Lung (tissue), 11 donors: ENCODE measurements at regions not wholly inside any gene's neighbourhood (a gene's known extent, or its start where the extent isn't known, plus 50 kb on each side); places are given as distances from the start of the nearest gene placed in this dataset.
A peak's percentile ranks its signal among the peaks of the same experiment; 100 is the strongest.

ENCODE experiments used
- ATAC-seq: fragments of 200-7000 bp; cut with Tn5 transposase; one replicate; pipeline ENCODE4 v1.9.1; 2020; ENCODE audit warnings: moderate number of reproducible peaks; ENCODE audit not compliant: insufficient read depth, low FRiP score
- DNase-seq, 3 donors: peaks; one replicate each; pipeline ENCODE4 v3.0.0-alpha.2; 2013 to 2017
- H3K27ac ChIP-seq, 2 donors: one replicate each; pipeline ENCODE4 v1.5.1; 2013; ENCODE audit warnings: mild to moderate bottlenecking in 2 of 2, moderate library complexity in 2 of 2, control low read depth in 1 of 2, inconsistent platforms in 1 of 2, low read depth in 1 of 2, low read length in 1 of 2
- H3K27me3 ChIP-seq, 3 donors: one replicate each; pipeline ENCODE4 v1.5.1; 2013; ENCODE audit warnings: low read length in 2 of 3; ENCODE audit not compliant: control insufficient read depth in 3 of 3, insufficient read depth in 3 of 3
- H3K36me3 ChIP-seq, 4 donors: one replicate each; pipeline ENCODE4 v1.5.1; 2013; ENCODE audit warnings: low read length in 4 of 4, mild to moderate bottlenecking in 1 of 4, moderate library complexity in 1 of 4; ENCODE audit not compliant: control insufficient read depth in 4 of 4, insufficient read depth in 4 of 4
- H3K4me1 ChIP-seq, 5 donors: one replicate each; pipeline ENCODE4 v1.5.1; 2013; ENCODE audit warnings: low read length in 5 of 5, mild to moderate bottlenecking in 2 of 5, moderate library complexity in 1 of 5; ENCODE audit not compliant: control insufficient read depth in 5 of 5, insufficient read depth in 5 of 5
- H3K4me3 ChIP-seq: one replicate; pipeline ENCODE4 v1.5.1; 2013; ENCODE audit warnings: mild to moderate bottlenecking, control low read depth, moderate library complexity
- H3K9ac ChIP-seq, 2 donors: one replicate each; pipeline ENCODE4 v1.5.1; 2013; ENCODE audit warnings: low read length in 2 of 2, control low read depth in 1 of 2; ENCODE audit not compliant: insufficient read depth in 1 of 2
- H3K9me3 ChIP-seq, 4 donors: one replicate each; pipeline ENCODE4 v1.5.1; 2013; ENCODE audit warnings: low read length in 3 of 4, mild to moderate bottlenecking in 1 of 4, moderate library complexity in 1 of 4; ENCODE audit not compliant: control insufficient read depth in 4 of 4, insufficient read depth in 3 of 4
- WGBS, 2 donors: extraction: QIAGEN DNeasy Blood & Tissue Kit; methylation state at CpG; one replicate each; pipeline ENCODE4 v1.1.7; 2013; 5-methylcytosine and 5-hydroxymethylcytosine counted together
- TF ChIP-seq, protein P1 (sequence below): IDR thresholded peaks from 2 replicates; pipeline ENCODE4 v1.5.1; 2012; ENCODE audit warnings: mild to moderate bottlenecking; ENCODE audit errors: control extremely low read depth, extremely low read depth
- donor health status: control.
- donor health status: control.
- donor health status: Bipolar disorder and iron deficiency.
- donor health status: healthy.
- donor health status: DM: yes; HTN: yes; CAD: no.

- H3K27me3 ChIP-seq, result no peaks in the 10 kb centered on the region
- no peaks in the 10 kb centered on the region for H3K36me3 ChIP-seq
- no peaks in the 10 kb centered on the region for H3K9me3 ChIP-seq
- TF ChIP-seq, protein P1, sequence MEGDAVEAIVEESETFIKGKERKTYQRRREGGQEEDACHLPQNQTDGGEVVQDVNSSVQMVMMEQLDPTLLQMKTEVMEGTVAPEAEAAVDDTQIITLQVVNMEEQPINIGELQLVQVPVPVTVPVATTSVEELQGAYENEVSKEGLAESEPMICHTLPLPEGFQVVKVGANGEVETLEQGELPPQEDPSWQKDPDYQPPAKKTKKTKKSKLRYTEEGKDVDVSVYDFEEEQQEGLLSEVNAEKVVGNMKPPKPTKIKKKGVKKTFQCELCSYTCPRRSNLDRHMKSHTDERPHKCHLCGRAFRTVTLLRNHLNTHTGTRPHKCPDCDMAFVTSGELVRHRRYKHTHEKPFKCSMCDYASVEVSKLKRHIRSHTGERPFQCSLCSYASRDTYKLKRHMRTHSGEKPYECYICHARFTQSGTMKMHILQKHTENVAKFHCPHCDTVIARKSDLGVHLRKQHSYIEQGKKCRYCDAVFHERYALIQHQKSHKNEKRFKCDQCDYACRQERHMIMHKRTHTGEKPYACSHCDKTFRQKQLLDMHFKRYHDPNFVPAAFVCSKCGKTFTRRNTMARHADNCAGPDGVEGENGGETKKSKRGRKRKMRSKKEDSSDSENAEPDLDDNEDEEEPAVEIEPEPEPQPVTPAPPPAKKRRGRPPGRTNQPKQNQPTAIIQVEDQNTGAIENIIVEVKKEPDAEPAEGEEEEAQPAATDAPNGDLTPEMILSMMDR, result no peak
- peaks cover 0 to 14% (median 2%) of the 10 kb centered on the region in 5 donors for H3K4me1 ChIP-seq
- WGBS, 2 donors, result 6 to 13% methylated on average over 9 of the region's 9 CpGs
- ATAC-seq (no peak), DNase-seq (peak; percentile 83 to 92 (median 88))
- H3K27ac ChIP-seq, result peak overlapping the region; percentile 35 to 66
- no peak overlapping the region for H3K4me3 ChIP-seq
- H3K9ac ChIP-seq, result no peak overlapping the region
Observed at GRCh38 chr13:59531571-59532091, 632.1 kb downstream of the DIAPH3 start.

DNA sequence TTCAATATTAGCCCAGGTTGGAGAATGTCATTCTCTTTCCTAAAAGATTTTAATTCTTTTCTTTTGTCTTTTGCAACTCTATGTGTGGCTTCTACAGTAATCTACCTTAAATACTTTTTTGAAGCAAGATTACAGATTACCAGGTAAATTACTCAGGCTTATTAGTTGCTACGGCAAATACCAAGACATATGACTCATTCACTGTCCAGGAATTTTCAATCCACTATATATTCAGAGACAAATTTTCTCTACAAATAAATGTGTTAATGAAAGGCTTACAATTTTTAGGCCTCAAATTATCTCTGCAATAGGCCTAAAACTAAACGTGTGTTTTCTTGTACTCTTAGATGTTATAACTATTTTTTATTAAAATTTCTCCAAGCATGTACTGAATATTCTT is 631.3 kb downstream of the DIAPH3 start:
- Histone ChIP-seq H3K4me3 (no peak overlapping the region), H3K27ac (peak overlapping the region in 1 of 2 donors; percentile 9), H3K9me3 (no peaks in the 10 kb centered on the region), H3K9ac (no peak overlapping the region), H3K27me3 (no peaks in the 10 kb centered on the region), H3K4me1 (peaks cover 0 to 14% (median 2%) of the 10 kb centered on the region in 5 donors), H3K36me3 (no peaks in the 10 kb centered on the region)
- no peak for DNase-seq
- no peak for ATAC-seq
- TF ChIP-seq, protein P1, result no peak
- 86 to 91% methylated on average over 2 of the region's 2 CpGs for WGBS, 2 donors

DNA sequence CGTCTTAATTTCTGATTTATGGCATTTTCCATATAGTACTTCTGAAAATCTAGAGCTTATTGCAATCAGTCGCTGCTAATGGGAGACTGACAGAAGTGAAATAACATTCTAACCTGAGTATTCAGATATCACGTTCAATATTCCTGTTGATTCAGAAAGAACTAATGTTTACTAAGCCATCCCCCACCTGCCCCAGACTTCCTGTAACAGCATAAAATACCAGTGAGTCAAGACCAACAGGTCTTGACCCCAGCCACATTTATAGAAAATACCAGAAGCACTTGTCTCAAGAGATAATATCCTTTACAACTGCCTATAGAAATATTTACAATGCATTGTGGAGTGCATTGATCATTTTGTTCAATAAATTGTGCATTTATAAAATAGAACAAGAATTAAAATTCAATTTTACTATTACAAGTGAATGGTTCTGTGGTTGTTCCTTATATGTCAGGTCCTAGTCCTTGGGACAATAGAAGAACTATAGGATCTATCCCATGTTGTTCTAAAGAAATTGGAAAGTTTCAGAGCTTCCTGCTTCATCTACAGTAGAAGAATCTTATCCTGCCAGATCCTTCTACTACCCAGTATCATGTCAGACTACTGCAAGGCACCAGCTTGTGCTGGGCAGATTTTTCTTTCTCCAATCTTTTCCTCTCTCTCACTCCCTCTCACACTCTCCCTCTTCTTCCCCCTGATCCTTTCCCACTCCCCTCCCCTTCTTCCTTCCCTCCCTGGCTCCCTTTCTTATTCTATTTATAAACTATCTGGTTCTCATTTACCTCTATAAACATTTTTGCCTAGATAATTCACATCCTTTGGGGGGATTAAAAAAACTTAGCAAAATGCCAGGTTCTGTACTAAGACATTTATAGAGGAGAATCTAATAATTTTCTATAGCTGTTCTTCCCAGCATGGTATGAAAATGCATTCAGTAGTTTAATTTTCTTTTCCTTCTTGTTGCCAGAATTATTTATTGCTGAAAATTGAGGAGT is 629.9 kb downstream of the DIAPH3 start:
- Histone ChIP-seq H3K9me3 (no peaks in the 10 kb centered on the region), H3K4me3 (no peak overlapping the region), H3K27me3 (no peaks in the 10 kb centered on the region), H3K4me1 (peaks cover 0 to 14% (median 2%) of the 10 kb centered on the region in 5 donors), H3K9ac (no peak overlapping the region), H3K27ac (no peak overlapping the region), H3K36me3 (no peaks in the 10 kb centered on the region)
- no peak for ATAC-seq
- TF ChIP-seq, protein P1, result no peak
- 71 to 75% methylated on average over 3 of the region's 3 CpGs for WGBS, 2 donors
- no peak for DNase-seq
